Fibroblast of lung (primary cell): ENCODE measurements at regions not wholly inside any gene's neighbourhood (a gene's known extent, or its start where the extent isn't known, plus 50 kb on each side); places are given as distances from the start of the nearest gene placed in this dataset.

ENCODE experiments used
- DNase-seq, 2 donors: peaks; one replicate each; pipeline versions ENCODE4 v3.0.0 to v3.0.0-alpha.2; 2010; ENCODE audit warnings: low read depth in 2 of 2
- H2AFZ ChIP-seq: 2 replicates; pipeline ENCODE4 v1.5.1; 2012; ENCODE audit warnings: low read length, control low read depth, inconsistent platforms
- H3K27ac ChIP-seq: 2 replicates; pipeline ENCODE4 v1.5.1; 2011; ENCODE audit warnings: low read length, control low read depth; ENCODE audit not compliant: insufficient read depth
- H3K27me3 ChIP-seq: 2 replicates; pipeline ENCODE4 v1.5.1; 2011; ENCODE audit warnings: mild to moderate bottlenecking, low read length; ENCODE audit not compliant: control insufficient read depth, insufficient read depth
- H3K36me3 ChIP-seq: 2 replicates; pipeline ENCODE4 v1.5.1; 2011; ENCODE audit warnings: low read length; ENCODE audit not compliant: control insufficient read depth, insufficient read depth
- H3K4me1 ChIP-seq: 2 replicates; pipeline ENCODE4 v1.5.1; 2011; ENCODE audit warnings: low read length; ENCODE audit not compliant: control insufficient read depth, insufficient read depth; ENCODE audit errors: extremely low read depth
- H3K4me2 ChIP-seq: 2 replicates; pipeline ENCODE4 v1.5.1; 2011; ENCODE audit warnings: low read length, control low read depth; ENCODE audit not compliant: insufficient read depth; ENCODE audit errors: extremely low read depth
- H3K4me3 ChIP-seq, 4 experiments: fragments of 200-600 bp in 1 of 4; sonication (generic) in 1 of 4; replicated peaks in 1 of 4; 2 replicates each; pipeline ENCODE4 v1.5.1; 2011 to 2016; ENCODE audit warnings: low read length in 4 of 4, low read depth in 3 of 4, mild to moderate bottlenecking in 3 of 4, control low read depth in 2 of 4, inconsistent platforms in 1 of 4, mixed read lengths in 1 of 4; ENCODE audit not compliant: insufficient read depth in 1 of 4; ENCODE audit errors: control extremely low read depth in 1 of 4
- H3K79me2 ChIP-seq: 2 replicates; pipeline ENCODE4 v1.5.1; 2012; ENCODE audit warnings: mild to moderate bottlenecking, low read length, inconsistent platforms; ENCODE audit not compliant: control insufficient read depth, insufficient read depth
- H3K9ac ChIP-seq: 2 replicates; pipeline ENCODE4 v1.5.1; 2011; ENCODE audit warnings: mild to moderate bottlenecking, low read length, control low read depth; ENCODE audit not compliant: insufficient read depth
- H3K9me3 ChIP-seq: 2 replicates; pipeline ENCODE4 v1.5.1; 2012; ENCODE audit warnings: low read depth, low read length; ENCODE audit not compliant: control insufficient read depth, insufficient read depth
- H4K20me1 ChIP-seq: 2 replicates; pipeline ENCODE4 v1.5.1; 2011; ENCODE audit warnings: low read length; ENCODE audit not compliant: control insufficient read depth, insufficient read depth; ENCODE audit errors: extremely low read depth
- CTCF ChIP-seq, 2 donors: IDR thresholded peaks in 1 of 2; conservative IDR thresholded peaks in 1 of 2; 1 replicate in 1 of 2; 2 replicates in 1 of 2; pipeline ENCODE4 v1.5.1; 2011 to 2012; ENCODE audit warnings: low read length in 2 of 2, control low read depth in 1 of 2, inconsistent platforms in 1 of 2, low read depth in 1 of 2, mild to moderate bottlenecking in 1 of 2
- EZH2 ChIP-seq: IDR thresholded peaks from 2 replicates; pipeline ENCODE4 v1.5.1; 2012; ENCODE audit warnings: low read length, control low read depth, mild to moderate bottlenecking; ENCODE audit errors: missing control alignments

GRCh38 chr4:123217664-123218063, 178.9 kb upstream of the SPRY1 start:
- Histone ChIP-seq H3K27ac (no peak overlapping the region), H3K9ac (no peak overlapping the region), H2AFZ (no peak overlapping the region), H3K79me2 (no peaks in the 10 kb centered on the region), H3K36me3 (no peaks in the 10 kb centered on the region), H3K9me3 (no peaks in the 10 kb centered on the region), H4K20me1 (no peaks in the 10 kb centered on the region), H3K27me3 (no peaks in the 10 kb centered on the region), H3K4me2 (no peak overlapping the region), H3K4me3 (no peak overlapping the region), H3K4me1 (no peaks in the 10 kb centered on the region)
- no peak for TF ChIP-seq EZH2
- no peak for TF ChIP-seq CTCF (conservative IDR thresholded peaks at IDR 0.05 in 1 of 2, IDR thresholded peaks at IDR 0.05 in 1 of 2; ENCODE audit: low read depth in 1 of 2, low read length in 2 of 2)
- DNase-seq: no peak

DNA sequence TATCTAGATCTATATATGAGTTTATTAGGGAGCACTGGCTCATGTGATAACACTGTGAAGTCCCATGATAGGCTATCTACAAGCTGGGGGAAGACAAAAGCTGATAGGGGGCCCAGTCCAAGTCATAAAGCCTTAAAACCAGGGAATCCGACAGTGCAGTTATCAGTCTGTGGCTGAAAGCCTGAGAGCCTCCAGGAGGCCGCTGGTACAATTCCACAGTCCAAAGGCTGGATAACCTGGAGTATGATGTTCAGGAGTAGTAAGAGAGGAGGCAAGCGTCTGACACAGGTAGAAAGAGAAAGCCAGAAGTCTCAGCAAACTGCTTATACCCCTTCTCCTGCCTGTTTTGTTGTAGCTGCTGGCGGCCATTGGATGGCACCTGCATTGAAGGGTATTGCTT, 177.6 kb upstream of the SPRY1 start:
- no peaks in the 10 kb centered on the region for H3K79me2 ChIP-seq
- H4K20me1 ChIP-seq: no peaks in the 10 kb centered on the region
- no peak overlapping the region for H3K4me2 ChIP-seq
- TF ChIP-seq CTCF (conservative IDR thresholded peaks at IDR 0.05 in 1 of 2, IDR thresholded peaks at IDR 0.05 in 1 of 2; ENCODE audit: low read depth in 1 of 2, low read length in 2 of 2): no peak
- no peak for TF ChIP-seq EZH2
- no peak for DNase-seq
- no peaks in the 10 kb centered on the region for H3K27me3 ChIP-seq
- H3K9me3 ChIP-seq: no peaks in the 10 kb centered on the region
- no peak overlapping the region for H3K9ac ChIP-seq
- H3K4me1 ChIP-seq: no peaks in the 10 kb centered on the region
- no peak overlapping the region for H2AFZ ChIP-seq
- H3K36me3 ChIP-seq: no peaks in the 10 kb centered on the region
- H3K4me3 ChIP-seq: no peak overlapping the region
- H3K27ac ChIP-seq: no peak overlapping the region

DNA sequence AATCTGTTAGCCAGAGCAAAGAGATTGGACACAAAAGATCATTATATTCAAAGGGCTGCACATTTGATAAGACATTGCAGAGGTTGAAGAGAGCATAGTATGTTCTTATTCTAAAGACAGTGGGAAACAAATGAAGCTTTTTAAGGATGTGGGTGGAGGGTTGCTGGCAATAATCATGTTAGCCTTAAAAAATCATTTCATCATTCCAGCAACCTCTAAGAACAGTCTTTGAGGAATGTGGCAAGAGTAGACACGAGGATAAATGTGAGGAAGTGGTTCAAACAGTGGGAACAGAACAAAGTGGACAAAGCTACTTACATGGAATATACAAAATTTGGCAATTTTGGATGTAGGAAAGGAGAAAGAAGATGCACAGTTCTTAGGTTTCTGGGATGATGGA, 167.3 kb upstream of the SPRY1 start:
- H3K4me3 ChIP-seq: no peak overlapping the region
- no peak overlapping the region for H3K4me2 ChIP-seq
- no peaks in the 10 kb centered on the region for H3K4me1 ChIP-seq
- H2AFZ ChIP-seq: no peak overlapping the region
- DNase-seq: no peak
- TF ChIP-seq EZH2: no peak
- no peak for TF ChIP-seq CTCF (conservative IDR thresholded peaks at IDR 0.05 in 1 of 2, IDR thresholded peaks at IDR 0.05 in 1 of 2; ENCODE audit: low read depth in 1 of 2, low read length in 2 of 2)
- H3K9me3 ChIP-seq: no peaks in the 10 kb centered on the region
- no peaks in the 10 kb centered on the region for H3K79me2 ChIP-seq
- no peaks in the 10 kb centered on the region for H3K36me3 ChIP-seq
- H4K20me1 ChIP-seq: no peaks in the 10 kb centered on the region
- H3K9ac ChIP-seq: no peak overlapping the region
- no peak overlapping the region for H3K27ac ChIP-seq
- H3K27me3 ChIP-seq: no peaks in the 10 kb centered on the region
